Endothelial cell (in vitro differentiated cells): ENCODE measurements at regions not wholly inside any gene's neighbourhood (a gene's known extent, or its start where the extent isn't known, plus 50 kb on each side); places are given as distances from the start of the nearest gene placed in this dataset.

Experiments
- DNase-seq: peaks from one replicate; pipeline ENCODE4 v3.0.0; 2021; ENCODE audit warnings: low spot score
- H3K27ac Mint-ChIP-seq: one replicate; pipeline ENCODE4 v1.8.0; 2021; ENCODE audit warnings: mixed read lengths, inconsistent platforms; ENCODE audit not compliant: unreplicated experiment
- H3K27me3 Mint-ChIP-seq: one replicate; pipeline ENCODE4 v1.8.0; 2021; ENCODE audit warnings: mild to moderate bottlenecking, moderate library complexity, mixed read lengths, inconsistent platforms; ENCODE audit not compliant: unreplicated experiment
- H3K36me3 Mint-ChIP-seq: one replicate; pipeline ENCODE4 v1.8.0; 2021; ENCODE audit warnings: mild to moderate bottlenecking, low read depth, mixed read lengths, inconsistent platforms; ENCODE audit not compliant: unreplicated experiment
- H3K4me1 Mint-ChIP-seq: one replicate; pipeline ENCODE4 v1.8.0; 2021; ENCODE audit warnings: mild to moderate bottlenecking, mixed read lengths, inconsistent platforms; ENCODE audit not compliant: unreplicated experiment
- H3K4me3 Mint-ChIP-seq: one replicate; pipeline ENCODE4 v1.8.0; 2021; ENCODE audit warnings: mild to moderate bottlenecking, mixed read lengths, inconsistent platforms; ENCODE audit not compliant: unreplicated experiment
- H3K9me3 Mint-ChIP-seq: one replicate; pipeline ENCODE4 v1.8.0; 2021; ENCODE audit warnings: mixed read lengths, inconsistent platforms; ENCODE audit not compliant: unreplicated experiment
- CTCF ChIP-seq: fragments of 200-600 bp; sonication (generic); IDR thresholded peaks from one replicate; pipeline ENCODE4 v1.5.0; 2021; ENCODE audit warnings: antibody characterized with exemption; ENCODE audit not compliant: unreplicated experiment

DNA sequence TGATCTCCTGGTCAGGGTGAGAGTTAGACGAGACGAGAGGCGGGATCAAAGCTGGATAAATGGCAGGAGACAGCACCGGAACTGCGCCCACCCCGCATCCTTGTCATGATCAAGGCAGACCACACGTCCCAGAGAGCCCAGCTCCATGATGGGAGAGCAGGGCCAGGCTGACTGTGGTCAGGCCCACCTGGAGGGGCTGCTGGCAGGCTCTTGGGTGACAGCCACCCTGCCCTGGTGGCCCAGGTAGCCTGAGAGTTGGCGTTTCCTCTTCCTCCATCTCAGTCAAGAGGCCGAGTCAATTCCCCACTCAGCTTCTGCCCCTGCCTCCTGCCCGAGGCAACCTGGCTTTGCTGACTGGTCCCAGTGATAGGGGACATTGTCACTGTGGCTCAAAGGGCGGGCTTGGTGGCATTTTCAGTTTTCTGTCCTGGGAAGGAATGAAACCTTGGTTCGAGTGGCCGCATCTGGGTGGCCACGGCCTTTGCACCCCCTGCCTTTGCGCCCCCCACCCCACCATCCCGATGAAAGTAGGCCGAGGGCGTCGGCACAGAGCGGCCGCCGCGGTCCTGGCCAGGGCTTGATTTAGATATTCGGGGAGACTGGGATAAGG lies 60.8 kb upstream of the PPARA start:
- Mint-ChIP-seq H3K27me3 (peaks cover 7% of the 10 kb centered on the region), H3K9me3 (no peaks in the 10 kb centered on the region), H3K4me1 (no peaks in the 10 kb centered on the region), H3K36me3 (no peaks in the 10 kb centered on the region), H3K4me3 (no peak overlapping the region), H3K27ac (no peak overlapping the region)
- TF ChIP-seq CTCF, result no peak
- no peak for DNase-seq

DNA sequence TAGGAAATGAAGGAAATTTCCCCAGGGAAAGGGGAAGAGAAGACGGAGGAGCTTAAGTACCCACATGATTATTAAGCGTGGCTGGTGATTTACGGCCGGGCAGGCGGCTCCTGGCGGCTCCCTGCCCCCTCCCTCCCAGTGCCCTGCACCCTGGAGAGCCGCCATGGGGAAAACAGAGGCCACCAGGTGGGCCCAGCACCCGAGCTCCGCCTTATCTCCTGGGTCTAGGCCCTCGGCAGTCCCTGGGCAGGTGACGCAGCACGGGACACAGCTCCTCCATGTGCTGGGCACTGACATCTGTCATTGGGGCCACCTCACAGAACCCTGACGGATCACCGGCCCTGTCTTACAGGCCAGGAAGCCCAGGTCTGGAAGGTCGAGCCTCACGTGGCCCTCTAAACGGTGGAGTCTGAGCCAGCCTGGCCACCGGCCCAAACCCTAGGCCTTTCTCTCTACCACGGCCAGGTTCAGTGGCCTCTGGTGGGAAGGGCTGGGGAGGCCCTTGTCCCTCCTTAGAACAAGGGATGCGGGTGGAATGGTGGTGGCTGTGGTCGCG lies 60.2 kb upstream of the PPARA start:
- no peak for TF ChIP-seq CTCF
- H3K9me3 Mint-ChIP-seq, result no peaks in the 10 kb centered on the region
- no peak overlapping the region for H3K27ac Mint-ChIP-seq
- H3K4me1 Mint-ChIP-seq, result no peaks in the 10 kb centered on the region
- DNase-seq, result no peak
- no peak overlapping the region for H3K4me3 Mint-ChIP-seq
- H3K27me3 Mint-ChIP-seq, result peaks cover 8% of the 10 kb centered on the region
- no peaks in the 10 kb centered on the region for H3K36me3 Mint-ChIP-seq

GRCh38 chr22:46090631-46091201 lies 59.6 kb upstream of the PPARA start:
- H3K27me3 Mint-ChIP-seq, result peaks cover 8% of the 10 kb centered on the region
- no peak for DNase-seq
- no peaks in the 10 kb centered on the region for H3K9me3 Mint-ChIP-seq
- no peak overlapping the region for H3K4me3 Mint-ChIP-seq
- TF ChIP-seq CTCF, result no peak
- H3K27ac Mint-ChIP-seq, result no peak overlapping the region
- H3K36me3 Mint-ChIP-seq, result no peaks in the 10 kb centered on the region
- no peaks in the 10 kb centered on the region for H3K4me1 Mint-ChIP-seq

- no peaks in the 10 kb centered on the region for H3K36me3 Mint-ChIP-seq
- H3K4me3 Mint-ChIP-seq, result no peak overlapping the region
- DNase-seq, result no peak
- peaks cover 8% of the 10 kb centered on the region for H3K27me3 Mint-ChIP-seq
- TF ChIP-seq CTCF, result no peak
- no peaks in the 10 kb centered on the region for H3K9me3 Mint-ChIP-seq
- no peak overlapping the region for H3K27ac Mint-ChIP-seq
- H3K4me1 Mint-ChIP-seq, result no peaks in the 10 kb centered on the region
These were observed 58.9 kb upstream of the PPARA start for GRCh38 chr22:46091277-46091977.

DNA sequence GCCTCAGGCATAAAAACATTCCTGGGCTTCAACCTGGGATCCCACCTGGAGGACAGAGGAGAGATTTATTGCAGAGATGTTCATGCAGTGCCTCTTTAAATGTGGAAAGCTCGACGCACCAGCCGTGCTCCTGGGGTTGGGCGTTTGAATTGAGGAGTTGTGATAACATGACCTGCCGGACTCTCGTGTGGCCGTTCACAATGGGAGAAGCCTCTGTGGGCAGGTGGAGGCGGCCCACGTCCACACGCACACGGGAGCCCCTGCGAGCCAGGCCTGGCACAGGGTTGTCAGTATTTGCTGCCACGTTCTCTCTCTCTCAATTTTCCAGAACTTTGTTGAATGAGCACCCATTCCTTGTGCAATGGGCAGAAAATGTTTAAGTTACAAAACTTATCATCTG lies 58.3 kb upstream of the PPARA start:
- no peak overlapping the region for H3K27ac Mint-ChIP-seq
- no peaks in the 10 kb centered on the region for H3K36me3 Mint-ChIP-seq
- peaks cover 8% of the 10 kb centered on the region for H3K27me3 Mint-ChIP-seq
- no peak overlapping the region for H3K4me3 Mint-ChIP-seq
- no peaks in the 10 kb centered on the region for H3K4me1 Mint-ChIP-seq
- no peak for TF ChIP-seq CTCF
- DNase-seq, result no peak
- no peaks in the 10 kb centered on the region for H3K9me3 Mint-ChIP-seq
